ENCODE measurements at regions not wholly inside any gene's neighbourhood (a gene's known extent, or its start where the extent isn't known, plus 50 kb on each side); places are given as distances from the start of the nearest gene placed in this dataset.
"Not testable (repeated sequence)": the region's sequence is repeated elsewhere in the genome, so short reads cannot be mapped to it uniquely, and the experiment has no call there.

GRCh38 chr6:86508230-86508629 is 429.1 kb upstream of the HTR1E start:
- no peaks in the 10 kb centered on the region for H3K27me3 ChIP-seq

GRCh38 chr6:86502497-86502896 is 434.8 kb upstream of the HTR1E start:
- DNase-seq, result no peak
- Histone ChIP-seq H3K27ac (no peak overlapping the region), H3K9me3 (replicated peaks) (no peaks in the 10 kb centered on the region), H3K4me3 (no peak overlapping the region), H3K27me3 (no peaks in the 10 kb centered on the region), H3K36me3 (no peaks in the 10 kb centered on the region), H3K4me1 (no peaks in the 10 kb centered on the region)

More at GRCh38 chr6:86508230-86508629, 429.1 kb upstream of the HTR1E start:
- H3K4me3 ChIP-seq, result no peak overlapping the region
- H3K27ac ChIP-seq, result no peak overlapping the region
- no peak for DNase-seq
- no peaks in the 10 kb centered on the region for H3K36me3 ChIP-seq
- no peaks in the 10 kb centered on the region for H3K9me3 ChIP-seq (replicated peaks)
- no peaks in the 10 kb centered on the region for H3K4me1 ChIP-seq

GRCh38 chr6:86500035-86500434 is 437.3 kb upstream of the HTR1E start:
- Histone ChIP-seq H3K27ac (no peak overlapping the region), H3K9me3 (replicated peaks) (no peaks in the 10 kb centered on the region), H3K4me1 (no peaks in the 10 kb centered on the region)

GRCh38 chr6:86489042-86489441 is 448.3 kb upstream of the HTR1E start:
- H3K36me3 ChIP-seq; DNase-seq; H3K9me3 ChIP-seq (replicated peaks); H3K4me3 ChIP-seq; H3K27ac ChIP-seq; H3K4me1 ChIP-seq; H3K27me3 ChIP-seq: not testable (repeated sequence)

More at GRCh38 chr6:86500035-86500434, 437.3 kb upstream of the HTR1E start:
- Histone ChIP-seq H3K36me3 (no peaks in the 10 kb centered on the region), H3K4me3 (no peak overlapping the region), H3K27me3 (no peaks in the 10 kb centered on the region)
- DNase-seq, result no peak

GRCh38 chr6:86487660-86488221 is 449.6 kb upstream of the HTR1E start:
- H3K9me3 ChIP-seq (replicated peaks), result no peaks in the 10 kb centered on the region
- no peaks in the 10 kb centered on the region for H3K36me3 ChIP-seq
- H3K4me1 ChIP-seq, result no peaks in the 10 kb centered on the region
- DNase-seq, result no peak
- no peaks in the 10 kb centered on the region for H3K27me3 ChIP-seq
- H3K27ac ChIP-seq, result no peak overlapping the region
- no peak overlapping the region for H3K4me3 ChIP-seq

- not testable (repeated sequence) for H3K27me3 ChIP-seq; H3K27ac ChIP-seq; H3K9me3 ChIP-seq (replicated peaks); H3K4me3 ChIP-seq; H3K4me1 ChIP-seq; H3K36me3 ChIP-seq; DNase-seq
Observed at GRCh38 chr6:86478316-86478715, 459.0 kb upstream of the HTR1E start.

- Histone ChIP-seq H3K27ac (no peak overlapping the region), H3K27me3 (no peaks in the 10 kb centered on the region), H3K4me3 (no peak overlapping the region), H3K4me1 (peaks cover 3% of the 10 kb centered on the region; the same call in 1 of the 2 replicates), H3K36me3 (no peaks in the 10 kb centered on the region), H3K9me3 (replicated peaks) (no peaks in the 10 kb centered on the region)
- peak; percentile 13 to 54 for DNase-seq
Observed at GRCh38 chr6:86477500-86478148, 459.7 kb upstream of the HTR1E start.

- Histone ChIP-seq H3K4me3 (no peak overlapping the region), H3K36me3 (no peaks in the 10 kb centered on the region), H3K9me3 (replicated peaks) (no peaks in the 10 kb centered on the region), H3K4me1 (peaks cover 3% of the 10 kb centered on the region; the same call in 1 of the 2 replicates), H3K27ac (no peak overlapping the region), H3K27me3 (no peaks in the 10 kb centered on the region)
- no peak for DNase-seq
Observed at GRCh38 chr6:86476311-86476710, 461.0 kb upstream of the HTR1E start.

- H3K9me3 ChIP-seq (replicated peaks), result no peaks in the 10 kb centered on the region
- H3K27me3 ChIP-seq, result no peaks in the 10 kb centered on the region
- no peak overlapping the region for H3K27ac ChIP-seq
- H3K36me3 ChIP-seq, result no peaks in the 10 kb centered on the region
- H3K4me1 ChIP-seq, result peaks cover 3% of the 10 kb centered on the region; the same call in 1 of the 2 replicates
- H3K4me3 ChIP-seq, result no peak overlapping the region
- DNase-seq, result no peak
Observed at GRCh38 chr6:86474081-86474480, 463.2 kb upstream of the HTR1E start.

- no peak for DNase-seq
- Histone ChIP-seq H3K4me3 (no peak overlapping the region), H3K36me3 (no peaks in the 10 kb centered on the region), H3K4me1 (no peaks in the 10 kb centered on the region), H3K27ac (no peak overlapping the region), H3K27me3 (no peaks in the 10 kb centered on the region), H3K9me3 (replicated peaks) (no peaks in the 10 kb centered on the region)
Observed at GRCh38 chr6:86471791-86472190, 465.5 kb upstream of the HTR1E start.

GRCh38 chr6:86459978-86460377 is 477.4 kb upstream of the HTR1E start:
- H3K27ac ChIP-seq, result no peak overlapping the region

GRCh38 chr6:86456821-86457220 is 480.5 kb upstream of the HTR1E start:
- no peak for DNase-seq
- Histone ChIP-seq H3K4me3 (no peak overlapping the region), H3K9me3 (replicated peaks) (no peaks in the 10 kb centered on the region), H3K36me3 (no peaks in the 10 kb centered on the region), H3K27me3 (no peaks in the 10 kb centered on the region), H3K27ac (no peak overlapping the region), H3K4me1 (no peaks in the 10 kb centered on the region)

More at GRCh38 chr6:86459978-86460377, 477.4 kb upstream of the HTR1E start:
- H3K4me3 ChIP-seq, result no peak overlapping the region
- H3K36me3 ChIP-seq, result no peaks in the 10 kb centered on the region
- DNase-seq, result no peak
- no peaks in the 10 kb centered on the region for H3K4me1 ChIP-seq
- no peaks in the 10 kb centered on the region for H3K9me3 ChIP-seq (replicated peaks)
- no peaks in the 10 kb centered on the region for H3K27me3 ChIP-seq

- no peaks in the 10 kb centered on the region for H3K36me3 ChIP-seq
- H3K9me3 ChIP-seq (replicated peaks), result no peaks in the 10 kb centered on the region
- H3K27ac ChIP-seq, result no peak overlapping the region
- no peaks in the 10 kb centered on the region for H3K27me3 ChIP-seq
- peaks cover 5% of the 10 kb centered on the region; the same call in 1 of the 2 replicates for H3K4me1 ChIP-seq
- no peak for DNase-seq
- H3K4me3 ChIP-seq, result no peak overlapping the region
Observed at GRCh38 chr6:86453232-86453631, 484.1 kb upstream of the HTR1E start.

- no peaks in the 10 kb centered on the region for H3K27me3 ChIP-seq
- peaks cover 5% of the 10 kb centered on the region; the same call in 1 of the 2 replicates for H3K4me1 ChIP-seq
- no peak overlapping the region for H3K4me3 ChIP-seq
- H3K9me3 ChIP-seq (replicated peaks), result no peaks in the 10 kb centered on the region
- DNase-seq, result no peak
- no peaks in the 10 kb centered on the region for H3K36me3 ChIP-seq
- H3K27ac ChIP-seq, result no peak overlapping the region
Observed at GRCh38 chr6:86448398-86448797, 488.9 kb upstream of the HTR1E start.

GRCh38 chr6:86440608-86441007 is 496.7 kb upstream of the HTR1E start:
- Histone ChIP-seq H3K27ac (no peak overlapping the region), H3K4me1 (no peaks in the 10 kb centered on the region), H3K9me3 (replicated peaks) (no peaks in the 10 kb centered on the region), H3K36me3 (no peaks in the 10 kb centered on the region), H3K4me3 (no peak overlapping the region), H3K27me3 (no peaks in the 10 kb centered on the region)
- no peak for DNase-seq

GRCh38 chr6:86423571-86423970 is 513.8 kb upstream of the HTR1E start:
- Histone ChIP-seq H3K4me3 (no peak overlapping the region), H3K36me3 (no peaks in the 10 kb centered on the region), H3K27ac (no peak overlapping the region), H3K4me1 (no peaks in the 10 kb centered on the region), H3K27me3 (no peaks in the 10 kb centered on the region), H3K9me3 (replicated peaks) (no peaks in the 10 kb centered on the region)
- no peak for DNase-seq

All from SJCRH30 (cell line).